KMS-11 (cell line): ENCODE measurements at regions not wholly inside any gene's neighbourhood (a gene's known extent, or its start where the extent isn't known, plus 50 kb on each side); places are given as distances from the start of the nearest gene placed in this dataset.

Experiments
- H2AFZ ChIP-seq: fragments of 200-600 bp; sonication (generic); 2 replicates; pipeline ENCODE4 v1.6.1; 2016; ENCODE audit warnings: antibody characterized with exemption, mixed run types, low read depth
- H3K27ac ChIP-seq: fragments of 200-600 bp; sonication (generic); 2 replicates; pipeline ENCODE4 v1.6.1; 2016; ENCODE audit warnings: mild to moderate bottlenecking, mixed run types
- H3K27me3 ChIP-seq: fragments of 200-600 bp; sonication (generic); 2 replicates; pipeline ENCODE4 v1.6.1; 2017; ENCODE audit warnings: mild to moderate bottlenecking, low read depth, mixed run types, moderate library complexity; ENCODE audit not compliant: insufficient read depth
- H3K36me3 ChIP-seq: fragments of 200-600 bp; sonication (generic); 2 replicates; pipeline ENCODE4 v1.6.1; 2017; ENCODE audit warnings: mild to moderate bottlenecking, mixed run types; ENCODE audit not compliant: insufficient read depth
- H3K4me1 ChIP-seq: fragments of 200-600 bp; sonication (generic); 2 replicates; pipeline ENCODE4 v1.6.1; 2016; ENCODE audit warnings: mild to moderate bottlenecking, low read depth, mixed run types; ENCODE audit not compliant: poor library complexity, severe bottlenecking
- H3K4me2 ChIP-seq: fragments of 200-600 bp; sonication (generic); 2 replicates; pipeline ENCODE4 v1.7.0; 2016; ENCODE audit warnings: mild to moderate bottlenecking, mixed run types
- H3K4me3 ChIP-seq: fragments of 200-600 bp; sonication (generic); IDR thresholded peaks from 2 replicates; pipeline ENCODE4 v1.6.1; 2017; ENCODE audit warnings: low read depth, low read length, mixed read lengths; ENCODE audit not compliant: insufficient read depth
- H3K79me2 ChIP-seq: fragments of 200-600 bp; sonication (generic); 2 replicates; pipeline ENCODE4 v1.6.1; 2016; ENCODE audit warnings: low read depth, mixed run types; ENCODE audit not compliant: insufficient read depth
- H3K9ac ChIP-seq: fragments of 200-600 bp; sonication (generic); 2 replicates; pipeline ENCODE4 v1.6.1; 2016; ENCODE audit warnings: mild to moderate bottlenecking, mixed run types
- H4K20me1 ChIP-seq: fragments of 200-600 bp; sonication (generic); 2 replicates; pipeline ENCODE4 v1.6.1; 2016; ENCODE audit warnings: mild to moderate bottlenecking, mixed run types; ENCODE audit not compliant: insufficient read depth
- TF ChIP-seq, protein P1 (sequence below): fragments of 200-600 bp; sonication (generic); conservative IDR thresholded peaks from 2 replicates; pipeline ENCODE4 v1.6.1; 2017; ENCODE audit warnings: low read depth, mild to moderate bottlenecking, antibody characterized with exemption, low read length, moderate library complexity, mixed read lengths

GRCh38 chr12:103036581-103037214 is 79.2 kb downstream of the ASCL1 start:
- H3K36me3 ChIP-seq = no peaks in the 10 kb centered on the region
- no peak overlapping the region for H2AFZ ChIP-seq
- H3K27ac ChIP-seq = no peak overlapping the region
- no peak overlapping the region for H3K4me2 ChIP-seq
- no peaks in the 10 kb centered on the region for H3K79me2 ChIP-seq
- H3K27me3 ChIP-seq = no peaks in the 10 kb centered on the region
- TF ChIP-seq, protein P1, sequence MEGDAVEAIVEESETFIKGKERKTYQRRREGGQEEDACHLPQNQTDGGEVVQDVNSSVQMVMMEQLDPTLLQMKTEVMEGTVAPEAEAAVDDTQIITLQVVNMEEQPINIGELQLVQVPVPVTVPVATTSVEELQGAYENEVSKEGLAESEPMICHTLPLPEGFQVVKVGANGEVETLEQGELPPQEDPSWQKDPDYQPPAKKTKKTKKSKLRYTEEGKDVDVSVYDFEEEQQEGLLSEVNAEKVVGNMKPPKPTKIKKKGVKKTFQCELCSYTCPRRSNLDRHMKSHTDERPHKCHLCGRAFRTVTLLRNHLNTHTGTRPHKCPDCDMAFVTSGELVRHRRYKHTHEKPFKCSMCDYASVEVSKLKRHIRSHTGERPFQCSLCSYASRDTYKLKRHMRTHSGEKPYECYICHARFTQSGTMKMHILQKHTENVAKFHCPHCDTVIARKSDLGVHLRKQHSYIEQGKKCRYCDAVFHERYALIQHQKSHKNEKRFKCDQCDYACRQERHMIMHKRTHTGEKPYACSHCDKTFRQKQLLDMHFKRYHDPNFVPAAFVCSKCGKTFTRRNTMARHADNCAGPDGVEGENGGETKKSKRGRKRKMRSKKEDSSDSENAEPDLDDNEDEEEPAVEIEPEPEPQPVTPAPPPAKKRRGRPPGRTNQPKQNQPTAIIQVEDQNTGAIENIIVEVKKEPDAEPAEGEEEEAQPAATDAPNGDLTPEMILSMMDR = no peak
- H3K4me3 ChIP-seq = no peak overlapping the region
- H3K9ac ChIP-seq = no peak overlapping the region
- H4K20me1 ChIP-seq = no peaks in the 10 kb centered on the region
- no peaks in the 10 kb centered on the region for H3K4me1 ChIP-seq

DNA sequence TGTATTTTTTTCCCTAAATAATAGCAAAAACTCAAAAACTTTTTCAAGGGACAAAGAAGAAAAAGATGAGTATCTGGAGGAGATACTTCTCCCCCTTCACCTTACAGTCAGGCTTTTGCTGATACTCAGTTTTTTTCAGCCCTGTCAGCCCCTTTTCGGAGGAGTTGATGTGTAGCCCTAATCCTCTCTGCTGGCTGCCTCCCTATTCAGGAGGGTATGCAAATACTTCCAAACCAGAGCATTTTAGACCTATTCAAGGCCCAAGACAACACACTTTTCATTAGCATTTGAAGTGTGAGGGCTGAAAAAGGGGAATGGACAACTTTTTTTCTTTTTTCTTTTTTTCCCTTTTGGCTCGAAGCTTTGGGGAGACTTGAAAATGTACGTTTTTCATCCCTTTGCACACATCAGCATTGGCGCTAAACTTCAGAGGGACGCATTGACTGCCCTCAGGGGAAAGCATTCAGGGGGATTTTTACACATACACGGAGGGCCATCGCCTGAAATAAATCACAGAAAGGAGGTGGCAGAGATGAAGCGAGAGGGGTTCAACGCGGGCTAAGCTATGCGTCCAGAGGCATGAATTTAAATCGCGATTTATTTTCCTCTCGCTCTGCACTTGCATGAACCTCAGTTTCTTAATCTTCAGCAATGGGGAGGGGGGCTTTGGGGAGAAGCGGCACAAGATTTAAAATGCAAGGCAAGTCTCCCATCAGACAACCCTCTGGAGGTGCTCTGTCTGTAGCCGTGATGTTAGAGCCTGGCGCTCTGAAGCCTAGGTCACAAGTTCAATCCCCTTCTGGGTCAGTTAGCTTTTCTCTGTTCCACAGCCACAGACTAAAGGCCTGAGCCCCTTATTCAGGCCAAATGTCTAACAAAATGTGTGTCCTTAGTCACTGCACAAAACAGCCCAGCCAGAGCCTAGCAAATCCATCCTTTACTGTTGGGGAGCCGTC is 86.3 kb downstream of the ASCL1 start:
- Histone ChIP-seq H4K20me1 (no peaks in the 10 kb centered on the region), H3K27ac (no peak overlapping the region), H3K4me3 (no peak overlapping the region), H3K9ac (no peak overlapping the region), H3K79me2 (no peaks in the 10 kb centered on the region), H3K4me2 (no peak overlapping the region), H3K27me3 (no peaks in the 10 kb centered on the region), H2AFZ (no peak overlapping the region), H3K36me3 (no peaks in the 10 kb centered on the region), H3K4me1 (no peaks in the 10 kb centered on the region)
- TF ChIP-seq, protein P1 = no peak

DNA sequence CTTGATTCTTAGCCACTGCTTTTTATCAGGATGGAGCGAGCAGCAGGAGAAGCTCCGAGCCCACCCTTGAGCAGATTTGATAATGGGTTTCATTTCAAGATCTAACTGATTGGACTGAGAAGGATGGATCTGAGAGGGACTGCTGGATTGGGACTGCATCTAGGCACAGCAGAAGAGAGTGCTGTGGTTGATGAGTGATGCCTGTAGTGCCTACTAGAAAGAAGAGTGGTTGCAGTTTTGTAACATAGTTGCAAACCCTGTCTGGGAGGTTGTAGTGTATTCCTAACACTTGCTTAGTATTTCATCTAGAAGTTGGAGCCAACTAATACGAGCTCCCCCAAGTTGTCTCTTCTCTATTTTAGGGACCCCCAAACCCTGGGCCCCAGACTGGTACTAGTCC is 88.7 kb downstream of the ASCL1 start:
- H3K79me2 ChIP-seq = no peaks in the 10 kb centered on the region
- TF ChIP-seq, protein P1 = no peak
- no peaks in the 10 kb centered on the region for H3K27me3 ChIP-seq
- no peak overlapping the region for H2AFZ ChIP-seq
- no peaks in the 10 kb centered on the region for H3K36me3 ChIP-seq
- H3K27ac ChIP-seq = no peak overlapping the region
- no peak overlapping the region for H3K4me2 ChIP-seq
- H3K4me3 ChIP-seq = no peak overlapping the region
- H4K20me1 ChIP-seq = no peaks in the 10 kb centered on the region
- no peak overlapping the region for H3K9ac ChIP-seq
- H3K4me1 ChIP-seq = no peaks in the 10 kb centered on the region

GRCh38 chr12:103050273-103050672 is 92.8 kb downstream of the ASCL1 start:
- H3K4me3 ChIP-seq = no peak overlapping the region
- H2AFZ ChIP-seq = no peak overlapping the region
- no peaks in the 10 kb centered on the region for H4K20me1 ChIP-seq
- TF ChIP-seq, protein P1 = no peak
- no peaks in the 10 kb centered on the region for H3K4me1 ChIP-seq
- H3K9ac ChIP-seq = no peak overlapping the region
- no peaks in the 10 kb centered on the region for H3K27me3 ChIP-seq
- H3K36me3 ChIP-seq = no peaks in the 10 kb centered on the region
- no peak overlapping the region for H3K27ac ChIP-seq
- no peak overlapping the region for H3K4me2 ChIP-seq
- H3K79me2 ChIP-seq = no peaks in the 10 kb centered on the region
